H1 (cell line): ENCODE measurements at regions not wholly inside any gene's neighbourhood (a gene's known extent, or its start where the extent isn't known, plus 50 kb on each side); places are given as distances from the start of the nearest gene placed in this dataset.

Source experiments
- GTF2F1 ChIP-seq: IDR thresholded peaks from 2 replicates; pipeline ENCODE4 v1.6.1; 2012; ENCODE audit warnings: low read depth, low read length, improper control_type of control experiment, borderline replicate concordance
- HDAC2 ChIP-seq, 2 experiments: fragments of 300-600 bp in 1 of 2; sonication (generic) in 1 of 2; IDR thresholded peaks; 2 replicates each; pipeline ENCODE4 v1.6.1; 2011 to 2012; ENCODE audit warnings: low read depth in 2 of 2, low read length in 2 of 2, mild to moderate bottlenecking in 2 of 2, moderate library complexity in 2 of 2, borderline replicate concordance in 1 of 2, inconsistent platforms in 1 of 2
- NRF1 ChIP-seq: IDR thresholded peaks from 2 replicates; pipeline ENCODE4 v1.6.1; 2011; ENCODE audit warnings: mild to moderate bottlenecking, low read depth, low read length, improper control_type of control experiment
- RBBP5 ChIP-seq: IDR thresholded peaks from 2 replicates; pipeline ENCODE4 v1.7.1; 2012; ENCODE audit warnings: low read depth, mild to moderate bottlenecking, inconsistent platforms, low read length, moderate library complexity, borderline replicate concordance
- RXRA ChIP-seq: IDR thresholded peaks from 2 replicates; pipeline ENCODE4 v1.6.1; 2011; ENCODE audit warnings: low read depth, mild to moderate bottlenecking, low read length, moderate library complexity; ENCODE audit not compliant: insufficient read depth
- USF2 ChIP-seq: IDR thresholded peaks from 2 replicates; pipeline ENCODE4 v1.6.1; 2011; ENCODE audit warnings: low read length, improper control_type of control experiment

GRCh38 chr5:51632027-51632426 is 248.8 kb downstream of the ISL1 start (continued):
- no peak for TF ChIP-seq HDAC2 (IDR thresholded peaks at IDR 0.05; ENCODE audit: borderline replicate concordance in 1 of 2, low read depth in 2 of 2, low read length in 2 of 2)
- TF ChIP-seq NRF1: no peak
- no peak for TF ChIP-seq RXRA
- TF ChIP-seq GTF2F1: no peak
- TF ChIP-seq RBBP5: no peak
- TF ChIP-seq USF2: no peak
